BLaER1 (cell line): ENCODE measurements at regions not wholly inside any gene's neighbourhood (a gene's known extent, or its start where the extent isn't known, plus 50 kb on each side); places are given as distances from the start of the nearest gene placed in this dataset.
A peak's percentile ranks its signal among the peaks of the same experiment; 100 is the strongest.

Experiments used
- H3K27ac ChIP-seq: shearing (Covaris generic); formaldehyde crosslinking; 2 replicates; pipeline ENCODE4 v1.8.1; 2022
- H3K27me3 ChIP-seq: shearing (Covaris generic); formaldehyde crosslinking; 2 replicates; pipeline ENCODE4 v1.8.1; 2022
- H3K36me3 ChIP-seq: shearing (Covaris generic); formaldehyde crosslinking; 2 replicates; pipeline ENCODE4 v1.8.1; 2022
- H3K4me1 ChIP-seq: shearing (Covaris generic); formaldehyde crosslinking; 2 replicates; pipeline ENCODE4 v1.8.1; 2022
- H3K4me2 ChIP-seq: shearing (Covaris generic); formaldehyde crosslinking; 2 replicates; pipeline ENCODE4 v1.8.1; 2022
- H3K4me3 ChIP-seq: shearing (Covaris generic); formaldehyde crosslinking; 2 replicates; pipeline ENCODE4 v1.8.1; 2022
- H3K9ac ChIP-seq: shearing (Covaris generic); formaldehyde crosslinking; 2 replicates; pipeline ENCODE4 v1.8.1; 2022
- H3K9me3 ChIP-seq: shearing (Covaris generic); formaldehyde crosslinking; 2 replicates; pipeline ENCODE4 v1.8.1; 2022
- H4K20me1 ChIP-seq: shearing (Covaris generic); formaldehyde crosslinking; 2 replicates; pipeline ENCODE4 v1.8.1; 2022
- Cebpa-rat ChIP-seq: shearing (Covaris generic); IDR thresholded peaks from 2 replicates; pipeline ENCODE4 v1.8.1; 2022

- no peak overlapping the region for H3K4me3 ChIP-seq
- no peaks in the 10 kb centered on the region for H4K20me1 ChIP-seq
- peaks cover 53% of the 10 kb centered on the region for H3K4me1 ChIP-seq
- H3K4me2 ChIP-seq, result peak overlapping the region; percentile 63
- H3K9me3 ChIP-seq, result no peaks in the 10 kb centered on the region
- H3K9ac ChIP-seq, result no peak overlapping the region
- H3K36me3 ChIP-seq, result no peaks in the 10 kb centered on the region
- TF ChIP-seq Cebpa-rat, result no peak
- H3K27ac ChIP-seq, result peak overlapping the region; percentile 37; the same call in 1 of the 2 replicates
- no peaks in the 10 kb centered on the region for H3K27me3 ChIP-seq
These were observed 111.0 kb upstream of the CPEB4 start for GRCh38 chr5:173777149-173777548.

- peak overlapping the region; percentile 63 for H3K4me2 ChIP-seq
- H3K36me3 ChIP-seq, result no peaks in the 10 kb centered on the region
- no peak overlapping the region for H3K9ac ChIP-seq
- no peaks in the 10 kb centered on the region for H4K20me1 ChIP-seq
- peak overlapping the region; percentile 37; the same call in 1 of the 2 replicates for H3K27ac ChIP-seq
- no peak overlapping the region for H3K4me3 ChIP-seq
- H3K27me3 ChIP-seq, result no peaks in the 10 kb centered on the region
- TF ChIP-seq Cebpa-rat, result no peak
- H3K9me3 ChIP-seq, result no peaks in the 10 kb centered on the region
- peaks cover 58% of the 10 kb centered on the region for H3K4me1 ChIP-seq
These were observed 110.5 kb upstream of the CPEB4 start for GRCh38 chr5:173777674-173778073.

- H3K36me3 ChIP-seq, result no peaks in the 10 kb centered on the region
- H3K9ac ChIP-seq, result no peak overlapping the region
- H3K9me3 ChIP-seq, result no peaks in the 10 kb centered on the region
- H3K4me3 ChIP-seq, result no peak overlapping the region
- TF ChIP-seq Cebpa-rat, result no peak
- no peaks in the 10 kb centered on the region for H3K27me3 ChIP-seq
- H3K4me2 ChIP-seq, result peak overlapping the region; percentile 63
- H3K4me1 ChIP-seq, result peaks cover 64% of the 10 kb centered on the region
- no peak overlapping the region for H3K27ac ChIP-seq
- no peaks in the 10 kb centered on the region for H4K20me1 ChIP-seq
These were observed 109.9 kb upstream of the CPEB4 start for GRCh38 chr5:173778152-173778782.

GRCh38 chr5:173778784-173779304, 109.3 kb upstream of the CPEB4 start:
- Histone ChIP-seq H3K9ac (no peak overlapping the region), H3K4me1 (peaks cover 70% of the 10 kb centered on the region), H3K9me3 (no peaks in the 10 kb centered on the region), H3K27ac (no peak overlapping the region), H3K36me3 (no peaks in the 10 kb centered on the region), H3K4me2 (no peak overlapping the region), H3K4me3 (no peak overlapping the region), H4K20me1 (no peaks in the 10 kb centered on the region), H3K27me3 (no peaks in the 10 kb centered on the region)
- no peak for TF ChIP-seq Cebpa-rat

GRCh38 chr5:173780235-173781234, 107.6 kb upstream of the CPEB4 start:
- Histone ChIP-seq H3K27ac (0 out of 2 replicates have a peak overlapping the region, but pooled peaks have one; percentile 76), H3K9ac (no peak overlapping the region), H4K20me1 (no peaks in the 10 kb centered on the region), H3K9me3 (no peaks in the 10 kb centered on the region), H3K4me2 (no peak overlapping the region), H3K27me3 (no peaks in the 10 kb centered on the region), H3K36me3 (no peaks in the 10 kb centered on the region), H3K4me1 (peaks cover 80% of the 10 kb centered on the region), H3K4me3 (no peak overlapping the region)
- TF ChIP-seq Cebpa-rat, result no peak

GRCh38 chr5:173781432-173781815, 106.7 kb upstream of the CPEB4 start:
- Histone ChIP-seq H4K20me1 (no peaks in the 10 kb centered on the region), H3K27me3 (no peaks in the 10 kb centered on the region), H3K9me3 (no peaks in the 10 kb centered on the region), H3K4me2 (peak overlapping the region; percentile 64), H3K4me3 (no peak overlapping the region), H3K27ac (peak overlapping the region; percentile 76; the same call in 1 of the 2 replicates), H3K36me3 (no peaks in the 10 kb centered on the region), H3K4me1 (peaks cover 80% of the 10 kb centered on the region), H3K9ac (no peak overlapping the region)
- no peak for TF ChIP-seq Cebpa-rat

- Histone ChIP-seq H3K27ac (peak overlapping the region; percentile 76), H3K9ac (peak overlapping the region; percentile 5; the same call in 1 of the 2 replicates), H3K4me3 (no peak overlapping the region)
These were observed 106.1 kb upstream of the CPEB4 start for GRCh38 chr5:173781816-173782670.

GRCh38 chr5:173782671-173783101, 105.5 kb upstream of the CPEB4 start:
- no peak overlapping the region for H3K9ac ChIP-seq
- peak overlapping the region; percentile 76 for H3K27ac ChIP-seq
- no peaks in the 10 kb centered on the region for H3K27me3 ChIP-seq
- peaks cover 78% of the 10 kb centered on the region for H3K4me1 ChIP-seq
- no peak overlapping the region for H3K4me3 ChIP-seq
- no peaks in the 10 kb centered on the region for H3K36me3 ChIP-seq
- H3K4me2 ChIP-seq, result peak overlapping the region; percentile 64
- no peaks in the 10 kb centered on the region for H4K20me1 ChIP-seq
- no peaks in the 10 kb centered on the region for H3K9me3 ChIP-seq
- no peak for TF ChIP-seq Cebpa-rat

More at GRCh38 chr5:173781816-173782670, 106.1 kb upstream of the CPEB4 start:
- Histone ChIP-seq H3K36me3 (no peaks in the 10 kb centered on the region), H3K27me3 (no peaks in the 10 kb centered on the region), H3K9me3 (no peaks in the 10 kb centered on the region), H4K20me1 (no peaks in the 10 kb centered on the region), H3K4me2 (peak overlapping the region; percentile 64), H3K4me1 (peaks cover 80% of the 10 kb centered on the region)
- no peak for TF ChIP-seq Cebpa-rat

GRCh38 chr5:173783371-173783770, 104.8 kb upstream of the CPEB4 start:
- H3K27ac ChIP-seq, result 0 out of 2 replicates have a peak overlapping the region, but pooled peaks have one; percentile 76
- no peak overlapping the region for H3K9ac ChIP-seq
- H3K4me3 ChIP-seq, result no peak overlapping the region
- H4K20me1 ChIP-seq, result no peaks in the 10 kb centered on the region
- H3K4me2 ChIP-seq, result peak overlapping the region; percentile 64
- TF ChIP-seq Cebpa-rat, result no peak
- no peaks in the 10 kb centered on the region for H3K9me3 ChIP-seq
- peaks cover 71% of the 10 kb centered on the region for H3K4me1 ChIP-seq
- H3K27me3 ChIP-seq, result no peaks in the 10 kb centered on the region
- no peaks in the 10 kb centered on the region for H3K36me3 ChIP-seq
